Astrocyte (in vitro differentiated cells and primary cell): ENCODE measurements at regions not wholly inside any gene's neighbourhood (a gene's known extent, or its start where the extent isn't known, plus 50 kb on each side); places are given as distances from the start of the nearest gene placed in this dataset.

Source experiments
- CTCF ChIP-seq: IDR thresholded peaks from 2 replicates; pipeline ENCODE4 v1.5.1; 2011; ENCODE audit warnings: low read depth, mild to moderate bottlenecking, inconsistent platforms, low read length, moderate library complexity; ENCODE audit not compliant: insufficient read depth
- EZH2 ChIP-seq: IDR thresholded peaks from 2 replicates; pipeline ENCODE4 v1.6.1; 2012; ENCODE audit warnings: mild to moderate bottlenecking, low read length, inconsistent platforms; ENCODE audit not compliant: insufficient read depth

DNA sequence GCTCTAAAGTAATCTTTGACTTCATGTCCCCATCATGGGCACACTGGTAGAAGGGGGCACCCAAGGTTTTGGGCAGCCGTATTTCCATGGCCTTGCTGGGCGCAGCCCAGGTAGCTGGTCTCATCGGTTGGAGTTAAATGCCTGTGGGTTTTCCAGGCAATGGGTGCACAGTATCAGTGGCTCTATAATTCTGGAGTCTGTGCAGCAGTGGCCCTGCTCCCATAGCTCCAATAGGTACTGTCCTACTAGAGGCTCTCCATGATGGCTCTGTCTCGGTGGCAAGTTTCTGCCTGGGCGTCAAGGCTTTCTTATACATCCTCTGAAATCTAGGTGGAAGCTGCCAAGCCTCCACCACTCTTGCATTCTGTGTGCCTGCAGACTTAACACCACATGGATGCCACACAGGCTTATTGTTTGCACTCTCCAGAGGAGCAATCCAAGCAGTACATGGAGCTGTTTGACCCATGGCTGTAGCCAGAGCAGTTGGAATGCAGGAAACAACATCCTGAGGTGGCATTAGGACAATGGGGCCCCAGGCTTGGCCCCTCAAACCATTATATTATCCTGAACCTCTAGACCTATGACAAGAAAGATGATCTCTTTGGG lies 60.5 kb upstream of the UGT8 start:
- TF ChIP-seq CTCF (no peak), EZH2 (no peak)
